K562 (cell line): ENCODE measurements at regions not wholly inside any gene's neighbourhood (a gene's known extent, or its start where the extent isn't known, plus 50 kb on each side); places are given as distances from the start of the nearest gene placed in this dataset.

ENCODE experiments used
- CEBPB ChIP-seq: fragments of 450-650 bp; IDR thresholded peaks from 2 replicates; pipeline ENCODE4 v1.6.1; 2016; ENCODE audit warnings: missing genetic modification characterization, missing compliant biosample characterization
- FOS ChIP-seq: IDR thresholded peaks from 3 replicates; pipeline ENCODE4 v1.6.1; 2011; ENCODE audit not compliant: insufficient read length; ENCODE audit errors: extremely low read depth
- MTA1 ChIP-seq: fragments of 450-650 bp; IDR thresholded peaks from 2 replicates; pipeline ENCODE4 v1.6.1; 2017; ENCODE audit warnings: borderline replicate concordance
- POLR2A ChIP-seq: fragments of 450-650 bp; conservative IDR thresholded peaks from 2 replicates; pipeline ENCODE4 v1.6.1; 2016
- SIN3A ChIP-seq, 2 experiments: fragments of 150-350 bp in 1 of 2; IDR thresholded peaks; 2 replicates each; pipeline ENCODE4 v1.6.1; 2011 to 2016; ENCODE audit warnings: borderline replicate concordance in 2 of 2, low read depth in 2 of 2, low read length in 2 of 2, mild to moderate bottlenecking in 2 of 2, moderate library complexity in 2 of 2; ENCODE audit not compliant: control insufficient read depth in 1 of 2
- SIN3B ChIP-seq: fragments of 450-650 bp; IDR thresholded peaks from 2 replicates; pipeline ENCODE4 v1.6.1; 2017; ENCODE audit warnings: low read depth, mild to moderate bottlenecking, moderate library complexity
- ZNF57 ChIP-seq: fragments of 450-650 bp; formaldehyde crosslinking; IDR thresholded peaks from 2 replicates; pipeline ENCODE4 v1.4.0; 2020; ENCODE audit warnings: mild to moderate bottlenecking, moderate library complexity
- TF ChIP-seq, protein P1 (sequence below): sonication (generic); formaldehyde crosslinking; IDR thresholded peaks from 2 replicates; pipeline ENCODE4 v1.8.1; 2023; ENCODE audit warnings: mild to moderate bottlenecking, missing genetic modification reagents, moderate library complexity
- TF ChIP-seq, protein P2 (sequence below), 3 experiments: IDR thresholded peaks in 2 of 3; conservative IDR thresholded peaks in 1 of 3; 2 replicates each; pipeline ENCODE4 v1.5.1; 2011 to 2012; ENCODE audit warnings: low read length in 3 of 3, mild to moderate bottlenecking in 3 of 3, control low read depth in 2 of 3, improper control_type of control experiment in 1 of 3, inconsistent platforms in 1 of 3, low read depth in 1 of 3, mixed read lengths in 1 of 3, moderate library complexity in 1 of 3; ENCODE audit not compliant: insufficient read depth in 2 of 3

DNA sequence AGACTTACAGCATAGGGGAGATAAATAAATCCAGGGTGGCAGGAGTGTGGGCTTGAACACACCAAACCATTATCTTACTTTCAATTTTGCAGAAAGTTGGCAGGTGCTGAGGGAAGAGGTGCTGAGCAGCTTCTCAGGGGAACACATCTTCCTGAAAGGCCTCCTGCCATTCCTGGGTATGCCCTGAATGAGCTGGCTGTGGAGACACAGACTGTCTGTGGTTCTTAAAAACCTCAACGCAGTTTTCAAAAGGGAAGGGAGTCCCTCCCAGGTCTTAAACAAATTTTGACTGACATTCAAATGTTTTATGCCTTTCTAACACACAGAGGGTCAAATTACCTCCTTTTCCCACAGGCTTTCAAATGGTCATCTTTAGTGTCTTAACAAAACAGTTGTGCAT lies 166.9 kb downstream of the TNFSF18 start:
- TF ChIP-seq SIN3A (IDR thresholded peaks at IDR 0.05; ENCODE audit: borderline replicate concordance in 2 of 2, control insufficient read depth in 1 of 2, low read depth in 2 of 2, low read length in 2 of 2) (no peak), ZNF57 (CRISPR knock-in tag) (no peak), CEBPB (no peak), FOS (no peak), MTA1 (no peak), SIN3B (no peak), POLR2A (no peak)
- TF ChIP-seq, protein P1, sequence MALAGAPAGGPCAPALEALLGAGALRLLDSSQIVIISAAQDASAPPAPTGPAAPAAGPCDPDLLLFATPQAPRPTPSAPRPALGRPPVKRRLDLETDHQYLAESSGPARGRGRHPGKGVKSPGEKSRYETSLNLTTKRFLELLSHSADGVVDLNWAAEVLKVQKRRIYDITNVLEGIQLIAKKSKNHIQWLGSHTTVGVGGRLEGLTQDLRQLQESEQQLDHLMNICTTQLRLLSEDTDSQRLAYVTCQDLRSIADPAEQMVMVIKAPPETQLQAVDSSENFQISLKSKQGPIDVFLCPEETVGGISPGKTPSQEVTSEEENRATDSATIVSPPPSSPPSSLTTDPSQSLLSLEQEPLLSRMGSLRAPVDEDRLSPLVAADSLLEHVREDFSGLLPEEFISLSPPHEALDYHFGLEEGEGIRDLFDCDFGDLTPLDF = no peak
- TF ChIP-seq, protein P2, sequence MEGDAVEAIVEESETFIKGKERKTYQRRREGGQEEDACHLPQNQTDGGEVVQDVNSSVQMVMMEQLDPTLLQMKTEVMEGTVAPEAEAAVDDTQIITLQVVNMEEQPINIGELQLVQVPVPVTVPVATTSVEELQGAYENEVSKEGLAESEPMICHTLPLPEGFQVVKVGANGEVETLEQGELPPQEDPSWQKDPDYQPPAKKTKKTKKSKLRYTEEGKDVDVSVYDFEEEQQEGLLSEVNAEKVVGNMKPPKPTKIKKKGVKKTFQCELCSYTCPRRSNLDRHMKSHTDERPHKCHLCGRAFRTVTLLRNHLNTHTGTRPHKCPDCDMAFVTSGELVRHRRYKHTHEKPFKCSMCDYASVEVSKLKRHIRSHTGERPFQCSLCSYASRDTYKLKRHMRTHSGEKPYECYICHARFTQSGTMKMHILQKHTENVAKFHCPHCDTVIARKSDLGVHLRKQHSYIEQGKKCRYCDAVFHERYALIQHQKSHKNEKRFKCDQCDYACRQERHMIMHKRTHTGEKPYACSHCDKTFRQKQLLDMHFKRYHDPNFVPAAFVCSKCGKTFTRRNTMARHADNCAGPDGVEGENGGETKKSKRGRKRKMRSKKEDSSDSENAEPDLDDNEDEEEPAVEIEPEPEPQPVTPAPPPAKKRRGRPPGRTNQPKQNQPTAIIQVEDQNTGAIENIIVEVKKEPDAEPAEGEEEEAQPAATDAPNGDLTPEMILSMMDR (IDR thresholded peaks at IDR 0.05 in 2 of 3, conservative IDR thresholded peaks at IDR 0.05 in 1 of 3; ENCODE audit: insufficient read depth in 2 of 3, low read depth in 1 of 3, low read length in 3 of 3) = no peak
